Keratinocyte (primary cell): ENCODE measurements at regions not wholly inside any gene's neighbourhood (a gene's known extent, or its start where the extent isn't known, plus 50 kb on each side); places are given as distances from the start of the nearest gene placed in this dataset.

Experiments used
- DNase-seq: peaks from one replicate; pipeline ENCODE4 v3.0.0-alpha.2; 2011; ENCODE audit warnings: low read depth, missing footprints, low spot score
- FAIRE-seq: peaks from 2 replicates; lab custom pipeline; 2011; peaks lifted over from hg19 to GRCh38; lab: Jason Lieb, UNC
- H2AFZ ChIP-seq: 2 replicates; pipeline ENCODE4 v1.6.0; 2012; ENCODE audit warnings: low read length, control low read depth, inconsistent platforms; ENCODE audit not compliant: control insufficient read depth
- H3K27ac ChIP-seq: 2 replicates; pipeline ENCODE4 v1.5.1; 2011; ENCODE audit warnings: low read length; ENCODE audit not compliant: control insufficient read depth, insufficient read depth
- H3K27me3 ChIP-seq: 3 replicates; pipeline ENCODE4 v1.6.0; 2011; ENCODE audit warnings: low read length; ENCODE audit not compliant: control insufficient read depth, insufficient read depth; ENCODE audit errors: extremely low read depth
- H3K36me3 ChIP-seq, 2 experiments: 2 replicates in 1 of 2; 3 replicates in 1 of 2; pipeline ENCODE4 v1.5.1; 2011; ENCODE audit warnings: low read length in 2 of 2, mild to moderate bottlenecking in 1 of 2; ENCODE audit not compliant: control insufficient read depth in 2 of 2, insufficient read depth in 2 of 2; ENCODE audit errors: extremely low read depth in 1 of 2
- H3K4me1 ChIP-seq: 3 replicates; pipeline ENCODE4 v1.5.1; 2011; ENCODE audit warnings: low read length; ENCODE audit not compliant: control insufficient read depth, insufficient read depth; ENCODE audit errors: extremely low read depth
- H3K4me2 ChIP-seq: 3 replicates; pipeline ENCODE4 v1.6.0; 2011; ENCODE audit warnings: low read depth, low read length; ENCODE audit not compliant: control insufficient read depth, insufficient read depth; ENCODE audit errors: extremely low read depth
- H3K4me3 ChIP-seq, 3 experiments: fragments of 200-600 bp in 1 of 3; sonication (generic) in 1 of 3; 2 replicates in 2 of 3; 3 replicates in 1 of 3; pipeline ENCODE4 v1.5.1; 2011 to 2016; ENCODE audit warnings: low read length in 3 of 3, mild to moderate bottlenecking in 3 of 3, control low read depth in 2 of 3, inconsistent platforms in 1 of 3, low read depth in 1 of 3, mixed read lengths in 1 of 3, mixed run types in 1 of 3, moderate library complexity in 1 of 3; ENCODE audit not compliant: control insufficient read depth in 2 of 3, insufficient read depth in 2 of 3; ENCODE audit errors: extremely low read depth in 1 of 3
- H3K79me2 ChIP-seq: 2 replicates; pipeline ENCODE4 v1.6.0; 2012; ENCODE audit warnings: low read length; ENCODE audit not compliant: control insufficient read depth, insufficient read depth
- H3K9ac ChIP-seq: 3 replicates; pipeline ENCODE4 v1.6.0; 2011; ENCODE audit warnings: low read length; ENCODE audit not compliant: control insufficient read depth, insufficient read depth; ENCODE audit errors: extremely low read depth
- H3K9me1 ChIP-seq: 3 replicates; pipeline ENCODE4 v1.6.0; 2011; ENCODE audit warnings: low read length; ENCODE audit not compliant: control insufficient read depth, insufficient read depth; ENCODE audit errors: extremely low read depth
- H3K9me3 ChIP-seq: 2 replicates; pipeline ENCODE4 v1.5.1; 2012; ENCODE audit warnings: low read depth, low read length; ENCODE audit not compliant: control insufficient read depth
- H4K20me1 ChIP-seq: 3 replicates; pipeline ENCODE4 v1.6.0; 2011; ENCODE audit warnings: low read length; ENCODE audit not compliant: control insufficient read depth, insufficient read depth; ENCODE audit errors: extremely low read depth
- CTCF ChIP-seq, 3 experiments: IDR thresholded peaks in 1 of 3; conservative IDR thresholded peaks in 1 of 3; optimal IDR thresholded peaks in 1 of 3; 2 replicates in 2 of 3; 3 replicates in 1 of 3; pipeline versions ENCODE3 to v1.5.1; 2011; ENCODE audit warnings: low read length in 3 of 3, mild to moderate bottlenecking in 3 of 3, moderate library complexity in 2 of 3, control low read depth in 1 of 3, inconsistent platforms in 1 of 3; ENCODE audit not compliant: insufficient read depth in 2 of 3; ENCODE audit errors: extremely low read depth in 1 of 3
- EZH2 ChIP-seq: IDR thresholded peaks from one replicate; pipeline ENCODE4 v1.6.1; 2012; ENCODE audit warnings: inconsistent platforms, mild to moderate bottlenecking, low read length, moderate library complexity
- dilution Hi-C: fragments of 300-500 bp; cut with MboI; formaldehyde crosslinking; loops from one replicate; pipeline ENCODE4 v1.7.0; 2020; ENCODE audit warnings: low sequenced_read_pairs; ENCODE audit not compliant: extremely low pct_ligation_motif_present

- Histone ChIP-seq H3K79me2 (no peaks in the 10 kb centered on the region), H2AFZ (no peak overlapping the region), H3K4me3 (no peak overlapping the region), H3K27ac (no peak overlapping the region), H3K27me3 (peaks cover 9% of the 10 kb centered on the region), H3K4me1 (no peaks in the 10 kb centered on the region), H4K20me1 (no peaks in the 10 kb centered on the region), H3K9me3 (no peaks in the 10 kb centered on the region), H3K9me1 (no peaks in the 10 kb centered on the region), H3K36me3 (no peaks in the 10 kb centered on the region), H3K4me2 (no peak overlapping the region), H3K9ac (no peak overlapping the region)
- dilution Hi-C loops: no loop called here
- DNase-seq (no peak), FAIRE-seq (no peak)
- TF ChIP-seq CTCF (optimal IDR thresholded peaks at IDR 0.05 in 1 of 3, IDR thresholded peaks at IDR 0.05 in 1 of 3, conservative IDR thresholded peaks at IDR 0.05 in 1 of 3; ENCODE audit: extremely low read depth in 1 of 3, insufficient read depth in 2 of 3, low read length in 3 of 3): no peak
- TF ChIP-seq EZH2: no peak
These were observed 58.3 kb downstream of the HES1 start for GRCh38 chr3:194194051-194194756.

DNA sequence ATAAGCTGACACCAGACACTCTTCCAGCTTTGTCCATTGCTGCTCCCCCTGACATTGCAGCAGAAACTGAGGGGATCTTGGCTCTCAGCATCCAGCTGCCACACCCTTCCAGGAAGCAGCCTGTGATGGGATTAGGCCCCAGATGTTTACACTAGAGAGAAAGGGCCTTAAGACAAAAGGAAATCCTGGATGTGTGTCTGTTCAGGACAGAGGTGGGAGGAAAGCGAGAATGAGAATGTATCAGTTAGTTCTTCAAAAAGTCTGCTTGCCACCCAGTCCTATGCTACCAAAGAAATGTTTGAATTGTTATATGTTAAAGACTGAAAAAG is 58.8 kb downstream of the HES1 start:
- H3K27ac ChIP-seq: no peak overlapping the region
- no peak overlapping the region for H3K4me2 ChIP-seq
- peaks cover 9% of the 10 kb centered on the region for H3K27me3 ChIP-seq
- H3K9me1 ChIP-seq: no peaks in the 10 kb centered on the region
- DNase-seq (no peak), FAIRE-seq (no peak)
- H3K79me2 ChIP-seq: no peaks in the 10 kb centered on the region
- no peaks in the 10 kb centered on the region for H3K36me3 ChIP-seq
- no peaks in the 10 kb centered on the region for H3K9me3 ChIP-seq
- H3K9ac ChIP-seq: no peak overlapping the region
- TF ChIP-seq CTCF (optimal IDR thresholded peaks at IDR 0.05 in 1 of 3, IDR thresholded peaks at IDR 0.05 in 1 of 3, conservative IDR thresholded peaks at IDR 0.05 in 1 of 3; ENCODE audit: extremely low read depth in 1 of 3, insufficient read depth in 2 of 3, low read length in 3 of 3) (no peak), EZH2 (no peak)
- H4K20me1 ChIP-seq: no peaks in the 10 kb centered on the region
- H2AFZ ChIP-seq: no peak overlapping the region
- H3K4me3 ChIP-seq: no peak overlapping the region
- H3K4me1 ChIP-seq: no peaks in the 10 kb centered on the region
- dilution Hi-C loops: no loop called here
